ENCODE measurements at regions not wholly inside any gene's neighbourhood (a gene's known extent, or its start where the extent isn't known, plus 50 kb on each side); places are given as distances from the start of the nearest gene placed in this dataset.

DNA sequence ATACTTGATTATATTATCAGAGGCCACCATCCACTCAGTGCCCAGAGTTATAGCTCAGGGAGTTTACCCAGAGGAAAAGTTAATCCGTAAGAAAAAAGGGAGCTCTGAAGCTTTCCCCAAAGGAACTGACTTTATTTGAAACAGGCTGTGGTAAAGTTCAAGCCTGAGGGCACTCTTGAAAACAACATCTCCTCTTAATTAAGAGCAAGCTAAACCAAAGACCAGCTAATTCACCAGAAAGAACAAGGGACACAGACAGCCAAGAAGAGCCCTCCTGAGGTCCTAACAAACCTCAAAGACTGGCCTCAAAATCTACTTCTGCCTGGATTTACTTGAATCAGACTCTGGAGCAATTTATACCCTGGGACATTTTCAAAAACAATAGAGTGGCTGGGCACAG is 159.6 kb upstream of the CHST15 start:
- TF ChIP-seq, protein P1, sequence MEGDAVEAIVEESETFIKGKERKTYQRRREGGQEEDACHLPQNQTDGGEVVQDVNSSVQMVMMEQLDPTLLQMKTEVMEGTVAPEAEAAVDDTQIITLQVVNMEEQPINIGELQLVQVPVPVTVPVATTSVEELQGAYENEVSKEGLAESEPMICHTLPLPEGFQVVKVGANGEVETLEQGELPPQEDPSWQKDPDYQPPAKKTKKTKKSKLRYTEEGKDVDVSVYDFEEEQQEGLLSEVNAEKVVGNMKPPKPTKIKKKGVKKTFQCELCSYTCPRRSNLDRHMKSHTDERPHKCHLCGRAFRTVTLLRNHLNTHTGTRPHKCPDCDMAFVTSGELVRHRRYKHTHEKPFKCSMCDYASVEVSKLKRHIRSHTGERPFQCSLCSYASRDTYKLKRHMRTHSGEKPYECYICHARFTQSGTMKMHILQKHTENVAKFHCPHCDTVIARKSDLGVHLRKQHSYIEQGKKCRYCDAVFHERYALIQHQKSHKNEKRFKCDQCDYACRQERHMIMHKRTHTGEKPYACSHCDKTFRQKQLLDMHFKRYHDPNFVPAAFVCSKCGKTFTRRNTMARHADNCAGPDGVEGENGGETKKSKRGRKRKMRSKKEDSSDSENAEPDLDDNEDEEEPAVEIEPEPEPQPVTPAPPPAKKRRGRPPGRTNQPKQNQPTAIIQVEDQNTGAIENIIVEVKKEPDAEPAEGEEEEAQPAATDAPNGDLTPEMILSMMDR (conservative IDR thresholded peaks at IDR 0.05; ENCODE audit: low read depth, low read length), result no peak
- TF ChIP-seq, protein P2, sequence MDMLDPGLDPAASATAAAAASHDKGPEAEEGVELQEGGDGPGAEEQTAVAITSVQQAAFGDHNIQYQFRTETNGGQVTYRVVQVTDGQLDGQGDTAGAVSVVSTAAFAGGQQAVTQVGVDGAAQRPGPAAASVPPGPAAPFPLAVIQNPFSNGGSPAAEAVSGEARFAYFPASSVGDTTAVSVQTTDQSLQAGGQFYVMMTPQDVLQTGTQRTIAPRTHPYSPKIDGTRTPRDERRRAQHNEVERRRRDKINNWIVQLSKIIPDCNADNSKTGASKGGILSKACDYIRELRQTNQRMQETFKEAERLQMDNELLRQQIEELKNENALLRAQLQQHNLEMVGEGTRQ (IDR thresholded peaks at IDR 0.05; ENCODE audit: low read depth, low read length), result no peak
- TF ChIP-seq CHD1 (IDR thresholded peaks at IDR 0.05; ENCODE audit: low read depth, low read length), result no peak
- no peak for TF ChIP-seq POLR2A (IDR thresholded peaks at IDR 0.05; ENCODE audit: low read depth, low read length)
- TF ChIP-seq, protein P3, sequence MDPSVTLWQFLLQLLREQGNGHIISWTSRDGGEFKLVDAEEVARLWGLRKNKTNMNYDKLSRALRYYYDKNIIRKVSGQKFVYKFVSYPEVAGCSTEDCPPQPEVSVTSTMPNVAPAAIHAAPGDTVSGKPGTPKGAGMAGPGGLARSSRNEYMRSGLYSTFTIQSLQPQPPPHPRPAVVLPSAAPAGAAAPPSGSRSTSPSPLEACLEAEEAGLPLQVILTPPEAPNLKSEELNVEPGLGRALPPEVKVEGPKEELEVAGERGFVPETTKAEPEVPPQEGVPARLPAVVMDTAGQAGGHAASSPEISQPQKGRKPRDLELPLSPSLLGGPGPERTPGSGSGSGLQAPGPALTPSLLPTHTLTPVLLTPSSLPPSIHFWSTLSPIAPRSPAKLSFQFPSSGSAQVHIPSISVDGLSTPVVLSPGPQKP (IDR thresholded peaks at IDR 0.05; ENCODE audit: borderline replicate concordance, low read depth, low read length), result no peak
- no peak for TF ChIP-seq BHLHE40 (IDR thresholded peaks at IDR 0.05; ENCODE audit: low read depth, low read length)
- no peak for TF ChIP-seq CEBPB (IDR thresholded peaks at IDR 0.05; ENCODE audit: low read depth, low read length)
- TF ChIP-seq RCOR1 (IDR thresholded peaks at IDR 0.05; ENCODE audit: insufficient replicate concordance, low read length), result no peak
- no peak for TF ChIP-seq RFX5 (IDR thresholded peaks at IDR 0.05; ENCODE audit: low read depth, low read length)
